ENCODE measurements at regions not wholly inside any gene's neighbourhood (a gene's known extent, or its start where the extent isn't known, plus 50 kb on each side); places are given as distances from the start of the nearest gene placed in this dataset.

GRCh38 chr14:99117671-99118045 lies 154.3 kb downstream of the BCL11B start:
- no peak for DNase-seq (ENCODE audit: low read depth in 4 of 4, low spot score in 1 of 4)

GRCh38 chr14:99118046-99118721 lies 153.8 kb downstream of the BCL11B start:
- DNase-seq (ENCODE audit: low read depth in 4 of 4, low spot score in 1 of 4) = no peak

GRCh38 chr14:99118946-99119345 lies 153.1 kb downstream of the BCL11B start:
- DNase-seq (ENCODE audit: low read depth in 4 of 4, low spot score in 1 of 4) = no peak
